ENCODE measurements at regions not wholly inside any gene's neighbourhood (a gene's known extent, or its start where the extent isn't known, plus 50 kb on each side); places are given as distances from the start of the nearest gene placed in this dataset.

- ChIA-PET POLR2A (no interaction called here), CTCF (interaction anchor here (1.3 kb wide), 1 partner anchor 168 kb away, joined by 3 read pairs; no protein-coding TSS in a partner anchor)
- H3K4me1 ChIP-seq (ENCODE audit: control insufficient read depth, insufficient read depth, low read length), result no peaks in the 10 kb centered on the region
- H3K27ac ChIP-seq (ENCODE audit: extremely low read depth, low read depth, low read length), result no peak overlapping the region
- no peak for TF ChIP-seq ZNF837 (tag by site-specific recombination; IDR thresholded peaks at IDR 0.05)
- no peak for TF ChIP-seq ZNF792 (tag by site-specific recombination; IDR thresholded peaks at IDR 0.05)
- no peak for TF ChIP-seq ZSCAN5A (tag by site-specific recombination; IDR thresholded peaks at IDR 0.05)
- TF ChIP-seq KLF8 (tag by site-specific recombination; IDR thresholded peaks at IDR 0.05), result no peak
- no peak for TF ChIP-seq ZBTB17 (tag by site-specific recombination; IDR thresholded peaks at IDR 0.05)
- TF ChIP-seq ZNF610 (tag by site-specific recombination; IDR thresholded peaks at IDR 0.05; ENCODE audit: borderline replicate concordance), result no peak
- TF ChIP-seq ATF2 (tag by site-specific recombination; IDR thresholded peaks at IDR 0.05; ENCODE audit: low read depth), result no peak
- TF ChIP-seq ZNF639 (tag by site-specific recombination; IDR thresholded peaks at IDR 0.05), result no peak
- no peak for TF ChIP-seq ZNF747 (tag by site-specific recombination; IDR thresholded peaks at IDR 0.05)
- no peak for TF ChIP-seq ZNF155 (tag by site-specific recombination; IDR thresholded peaks at IDR 0.05)
- H3K4me3 ChIP-seq (ENCODE audit: low read depth, low read length), result no peak overlapping the region
- H3K9me3 ChIP-seq (ENCODE audit: control insufficient read depth, insufficient read depth, low read depth, low read length), result no peaks in the 10 kb centered on the region
- H3K36me3 ChIP-seq (ENCODE audit: control insufficient read depth in 2 of 2, insufficient read depth in 1 of 2, low read length in 2 of 2), result no peaks in the 10 kb centered on the region
These were observed 231.0 kb upstream of the GATB start for GRCh38 chr4:151991884-151992167.

GRCh38 chr4:151991001-151991883, 230.4 kb upstream of the GATB start:
- Histone ChIP-seq H3K4me3 (ENCODE audit: low read depth, low read length) (no peak overlapping the region), H3K4me1 (ENCODE audit: control insufficient read depth, insufficient read depth, low read length) (no peaks in the 10 kb centered on the region), H3K9me3 (ENCODE audit: control insufficient read depth, insufficient read depth, low read depth, low read length) (no peaks in the 10 kb centered on the region), H3K36me3 (ENCODE audit: control insufficient read depth in 2 of 2, insufficient read depth in 1 of 2, low read length in 2 of 2) (no peaks in the 10 kb centered on the region), H3K27ac (ENCODE audit: extremely low read depth, low read depth, low read length) (no peak overlapping the region)
- TF ChIP-seq ZNF639 (tag by site-specific recombination; IDR thresholded peaks at IDR 0.05), result no peak
- no peak for TF ChIP-seq ZNF169 (tag by site-specific recombination; IDR thresholded peaks at IDR 0.05)
- TF ChIP-seq ZIC2 (tag by site-specific recombination; IDR thresholded peaks at IDR 0.05), result no peak
- TF ChIP-seq ZNF518A (tag by site-specific recombination; conservative IDR thresholded peaks at IDR 0.05; ENCODE audit: low read depth), result no peak
- TF ChIP-seq ZNF362 (tag by site-specific recombination; IDR thresholded peaks at IDR 0.05), result no peak
- ChIA-PET CTCF (interaction anchor here (1.3 kb wide), 1 partner anchor 169 kb away, joined by 3 read pairs; no protein-coding TSS in a partner anchor), POLR2A (no interaction called here)
